Activated T-helper 2 cell treated with anti-CD3 and anti-CD28 coated beads, Interferon-gamma antibody, Interleukin-2, Interleukin-4, amounts not matched to agents 10 μg/mL and 5 μg/mL and 100 μg/mL, durations not matched to agents 14 hours and 24 hours and 36 hours (primary cell): ENCODE measurements at regions not wholly inside any gene's neighbourhood (a gene's known extent, or its start where the extent isn't known, plus 50 kb on each side); places are given as distances from the start of the nearest gene placed in this dataset.
"Not testable (repeated sequence)": the region's sequence is repeated elsewhere in the genome, so short reads cannot be mapped to it uniquely, and the experiment has no call there.

ENCODE experiments used
- DNase-seq: peaks from one replicate; pipeline ENCODE4 v3.0.0; 2021; ENCODE audit warnings: low spot score
- H3K27ac Mint-ChIP-seq: one replicate; pipeline ENCODE4 v1.8.0; 2021; ENCODE audit warnings: mixed read lengths
- H3K27me3 Mint-ChIP-seq: one replicate; pipeline ENCODE4 v1.8.0; 2021; ENCODE audit warnings: low read depth, mixed read lengths
- H3K36me3 Mint-ChIP-seq: one replicate; pipeline ENCODE4 v1.8.0; 2021; ENCODE audit warnings: low read depth, mixed read lengths
- H3K4me1 Mint-ChIP-seq: one replicate; pipeline ENCODE4 v1.8.0; 2021; ENCODE audit warnings: low read depth, mixed read lengths
- H3K4me3 Mint-ChIP-seq: one replicate; pipeline ENCODE4 v1.8.0; 2021; ENCODE audit warnings: low read depth, mild to moderate bottlenecking, moderate library complexity, mixed read lengths
- H3K9me3 Mint-ChIP-seq: one replicate; pipeline ENCODE4 v1.8.0; 2021; ENCODE audit warnings: mixed read lengths
- intact Hi-C: fragments of 100-400 bp; cut with micrococcal nuclease; formaldehyde crosslinking; loops from one replicate; pipeline ENCODE4 v1.15.1; 2023

DNA sequence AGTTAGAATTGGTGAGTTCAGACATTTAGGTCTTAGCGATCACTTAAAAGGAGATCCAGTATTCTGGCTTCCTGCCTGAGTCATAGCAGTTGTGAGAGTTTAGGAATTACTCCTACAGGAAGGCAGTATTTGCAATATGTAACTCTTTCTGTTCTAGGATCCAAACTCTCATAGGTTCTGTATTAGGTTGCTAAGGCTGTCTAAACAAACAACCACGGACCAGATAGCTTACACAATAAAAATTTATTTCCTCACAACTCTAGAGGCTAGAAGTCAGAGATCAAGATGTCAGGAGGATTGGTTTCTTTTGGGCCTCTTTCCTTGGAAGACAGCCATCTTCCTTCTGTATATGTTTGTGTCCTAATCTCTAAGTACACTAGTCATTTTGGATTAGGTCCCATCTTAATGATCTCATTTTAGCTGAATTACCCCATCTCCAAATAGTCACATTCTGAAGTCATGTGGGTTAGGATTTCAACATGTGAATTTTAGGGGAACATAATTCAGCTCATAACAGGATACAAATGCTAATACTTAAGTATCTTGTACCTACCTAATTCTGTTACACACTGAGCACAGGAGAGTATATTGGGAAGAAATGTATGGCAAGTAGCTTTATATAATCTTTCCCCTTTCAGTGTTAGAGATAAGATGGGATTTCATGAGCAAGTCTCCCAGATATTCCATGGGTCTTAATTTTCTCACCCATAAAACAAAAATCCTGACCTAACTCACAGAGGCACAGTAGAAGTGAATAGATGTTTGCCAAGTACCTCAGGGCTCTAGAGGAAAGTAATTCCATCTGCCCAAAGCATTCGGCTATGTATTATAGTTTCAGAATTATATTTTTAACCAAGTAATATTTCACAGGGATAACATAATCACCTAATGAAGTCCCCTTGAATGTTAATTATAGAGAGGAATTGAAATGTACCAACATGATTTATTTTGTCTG is 144.4 kb downstream of the PTBP2 start:
- Mint-ChIP-seq H3K9me3 (peaks cover 2% of the 10 kb centered on the region), H3K4me1 (no peaks in the 10 kb centered on the region), H3K36me3 (no peaks in the 10 kb centered on the region), H3K4me3 (no peak overlapping the region), H3K27ac (no peak overlapping the region), H3K27me3 (no peaks in the 10 kb centered on the region)
- no peak for DNase-seq
- intact Hi-C loops, result no loop called here

DNA sequence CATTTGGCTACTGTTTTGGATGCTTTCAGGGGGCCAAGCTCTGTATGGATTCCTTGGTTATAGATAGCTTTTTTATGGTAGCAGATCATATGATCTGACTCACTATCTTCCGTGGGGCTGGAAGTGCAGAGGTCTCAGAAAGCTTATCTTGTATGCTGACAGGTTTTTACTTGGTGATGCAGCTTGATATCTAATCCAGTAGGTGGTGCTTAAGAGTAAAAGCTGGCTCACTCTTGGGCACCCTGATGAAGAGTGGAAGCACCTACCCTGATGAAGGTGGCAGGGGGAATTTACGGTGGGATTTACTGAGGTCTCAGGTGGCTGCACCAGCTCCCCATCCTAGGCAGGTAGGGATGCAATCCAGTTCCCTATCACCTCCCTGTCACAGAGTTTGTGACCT is 151.2 kb downstream of the PTBP2 start:
- Mint-ChIP-seq H3K4me3 (no peak overlapping the region), H3K9me3 (peaks cover 22% of the 10 kb centered on the region), H3K4me1 (no peaks in the 10 kb centered on the region)

DNA sequence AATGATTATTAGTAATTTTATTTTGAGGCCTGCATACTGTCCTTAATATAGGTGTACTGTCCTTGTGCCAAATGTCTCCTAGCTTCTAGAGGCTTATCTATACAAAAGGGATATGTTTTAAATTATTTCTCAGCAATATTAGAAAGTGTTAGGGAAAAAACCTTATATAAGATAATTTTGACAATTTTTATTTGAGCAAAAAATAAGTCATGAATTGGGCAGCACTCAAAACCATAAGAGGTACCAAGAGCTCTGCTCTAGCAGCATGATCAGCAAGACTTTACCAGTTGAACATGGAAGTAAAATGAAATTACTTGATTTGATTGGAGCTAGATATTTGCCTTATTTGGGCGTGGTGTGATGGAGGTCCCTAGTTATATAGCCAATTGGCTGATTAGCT is 157.1 kb downstream of the PTBP2 start:
- intact Hi-C loops, result no loop called here
- H3K36me3 Mint-ChIP-seq, result no peaks in the 10 kb centered on the region
- no peaks in the 10 kb centered on the region for H3K27me3 Mint-ChIP-seq
- no peak overlapping the region for H3K27ac Mint-ChIP-seq
- no peak overlapping the region for H3K4me3 Mint-ChIP-seq
- no peak for DNase-seq
- H3K9me3 Mint-ChIP-seq, result peaks cover 3% of the 10 kb centered on the region
- H3K4me1 Mint-ChIP-seq, result no peaks in the 10 kb centered on the region

More for the DNA sequence above, 151.2 kb downstream of the PTBP2 start:
- H3K36me3 Mint-ChIP-seq, result no peaks in the 10 kb centered on the region
- intact Hi-C loops, result no loop called here
- no peak overlapping the region for H3K27ac Mint-ChIP-seq
- DNase-seq, result no peak
- no peaks in the 10 kb centered on the region for H3K27me3 Mint-ChIP-seq

DNA sequence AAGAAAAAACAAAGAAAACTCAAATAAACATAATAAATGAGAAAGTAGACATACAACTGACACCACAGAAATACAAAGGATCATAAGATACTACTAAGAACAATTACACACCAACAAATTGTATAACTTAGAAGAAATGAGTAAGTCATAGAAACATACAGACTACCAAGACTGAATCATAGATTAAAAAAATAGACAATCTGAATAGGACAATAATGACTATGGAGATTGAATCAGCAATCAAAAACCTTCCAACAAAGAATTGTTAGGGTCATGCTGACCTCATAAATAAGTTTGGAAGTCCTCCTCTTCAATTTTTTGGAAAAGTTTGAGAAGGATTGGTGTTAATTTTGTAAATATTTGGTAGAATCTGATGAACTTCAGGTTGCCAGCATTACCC is 159.0 kb downstream of the PTBP2 start:
- Mint-ChIP-seq H3K4me1 (no peaks in the 10 kb centered on the region), H3K9me3 (no peaks in the 10 kb centered on the region), H3K36me3 (no peaks in the 10 kb centered on the region), H3K27ac (no peak overlapping the region), H3K4me3 (no peak overlapping the region), H3K27me3 (no peaks in the 10 kb centered on the region)
- DNase-seq, result no peak
- intact Hi-C loops, result no loop called here

DNA sequence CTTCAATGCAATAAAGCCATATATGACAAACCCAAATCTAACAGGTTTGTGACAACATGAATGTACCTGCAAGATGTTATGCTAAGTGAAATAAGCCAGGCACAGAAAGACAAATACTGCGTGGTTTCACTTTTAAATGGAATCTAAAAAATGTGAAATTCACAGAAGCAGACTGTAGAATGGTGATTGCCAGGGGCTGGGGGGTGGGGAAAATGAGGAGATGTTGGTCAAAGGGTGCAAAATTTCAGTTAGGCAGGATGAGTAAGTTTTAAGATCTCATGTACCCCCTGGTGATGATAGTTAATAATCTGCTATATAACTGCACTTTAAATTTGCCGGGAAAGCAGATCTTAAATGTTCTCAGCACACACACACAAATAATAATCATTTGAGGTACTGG is 160.5 kb downstream of the PTBP2 start:
- intact Hi-C loops, result no loop called here
- H3K27me3 Mint-ChIP-seq, result no peaks in the 10 kb centered on the region
- H3K27ac Mint-ChIP-seq, result no peak overlapping the region
- no peaks in the 10 kb centered on the region for H3K36me3 Mint-ChIP-seq
- no peaks in the 10 kb centered on the region for H3K9me3 Mint-ChIP-seq
- no peak for DNase-seq
- H3K4me1 Mint-ChIP-seq, result no peaks in the 10 kb centered on the region
- no peak overlapping the region for H3K4me3 Mint-ChIP-seq

DNA sequence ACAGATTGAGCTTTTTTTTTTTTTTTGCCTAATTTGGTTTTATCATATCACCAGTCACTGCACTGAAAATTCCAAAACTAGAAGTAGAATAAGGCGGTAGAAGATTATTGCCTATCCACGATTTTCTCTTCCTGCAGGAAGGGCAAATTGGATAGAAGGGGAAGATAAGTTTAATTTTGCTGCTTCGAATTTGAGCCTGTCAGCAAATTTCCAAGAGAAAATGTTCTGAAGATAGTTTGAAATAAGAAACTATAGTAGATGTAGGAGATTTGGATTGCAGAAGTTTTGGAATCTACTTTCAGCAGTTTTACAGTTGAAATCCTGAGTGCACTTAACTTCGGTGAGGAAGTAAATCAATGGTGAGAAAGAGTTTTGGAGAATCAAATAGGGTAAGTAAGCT is 164.9 kb downstream of the PTBP2 start:
- DNase-seq, result no peak
- no peaks in the 10 kb centered on the region for H3K36me3 Mint-ChIP-seq
- intact Hi-C loops, result no loop called here
- H3K4me3 Mint-ChIP-seq, result no peak overlapping the region
- H3K4me1 Mint-ChIP-seq, result no peaks in the 10 kb centered on the region
- no peak overlapping the region for H3K27ac Mint-ChIP-seq
- H3K27me3 Mint-ChIP-seq, result no peaks in the 10 kb centered on the region
- H3K9me3 Mint-ChIP-seq, result no peaks in the 10 kb centered on the region

DNA sequence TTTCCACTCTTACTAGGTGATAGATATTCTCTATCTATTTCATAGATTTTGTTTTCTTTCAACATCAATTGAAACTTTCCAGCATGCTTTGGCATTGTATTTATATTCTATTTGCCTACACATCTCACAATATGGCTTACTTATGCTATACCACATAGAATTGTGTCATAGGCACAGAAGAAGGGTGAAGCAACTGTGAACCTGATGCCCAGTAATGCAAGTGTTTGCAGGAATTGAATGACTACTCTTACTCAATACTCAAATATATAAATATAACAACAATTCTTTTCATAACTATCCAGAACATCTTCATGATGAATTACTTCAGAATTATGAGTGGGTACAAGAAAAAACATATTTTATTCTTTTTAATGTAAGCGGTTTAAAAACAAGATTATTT is 165.9 kb downstream of the PTBP2 start:
- no peak overlapping the region for H3K27ac Mint-ChIP-seq
- no peaks in the 10 kb centered on the region for H3K4me1 Mint-ChIP-seq
- H3K9me3 Mint-ChIP-seq, result peaks cover 4% of the 10 kb centered on the region
- no peaks in the 10 kb centered on the region for H3K36me3 Mint-ChIP-seq
- H3K27me3 Mint-ChIP-seq, result no peaks in the 10 kb centered on the region
- intact Hi-C loops, result no loop called here
- DNase-seq, result no peak
- H3K4me3 Mint-ChIP-seq, result no peak overlapping the region

DNA sequence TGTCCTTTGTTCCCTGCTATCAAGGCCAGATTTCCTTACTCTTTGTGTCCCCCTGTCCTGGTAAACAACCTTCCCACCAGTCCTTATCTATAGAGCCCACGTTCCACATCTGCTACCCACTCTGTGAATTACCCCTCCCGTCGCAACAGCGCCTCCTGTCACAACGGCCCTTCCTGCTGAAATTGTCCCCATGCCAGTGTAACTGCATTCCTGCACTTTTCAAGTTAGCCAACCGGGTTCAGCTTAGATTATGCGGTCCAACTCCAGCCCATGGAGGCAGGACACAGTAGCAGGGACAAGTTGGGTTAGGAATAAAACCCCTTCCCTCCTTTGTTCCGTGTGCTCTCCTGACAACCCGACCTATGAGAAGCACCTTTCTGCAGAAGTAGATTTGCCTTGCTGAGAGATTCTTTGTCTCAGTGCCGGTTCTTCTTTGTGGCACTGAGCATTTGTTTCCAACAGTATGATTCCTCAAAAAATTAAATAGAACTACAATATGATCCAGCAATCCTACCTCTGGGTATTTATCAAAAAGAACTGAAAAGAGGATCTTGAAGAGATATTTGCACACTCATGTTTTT is 180.3 kb downstream of the PTBP2 start:
- Mint-ChIP-seq H3K27ac (no peak overlapping the region), H3K4me3 (no peak overlapping the region), H3K27me3 (no peaks in the 10 kb centered on the region), H3K9me3 (peaks cover 5% of the 10 kb centered on the region), H3K36me3 (no peaks in the 10 kb centered on the region), H3K4me1 (no peaks in the 10 kb centered on the region)
- DNase-seq, result no peak
- intact Hi-C loops, result no loop called here

DNA sequence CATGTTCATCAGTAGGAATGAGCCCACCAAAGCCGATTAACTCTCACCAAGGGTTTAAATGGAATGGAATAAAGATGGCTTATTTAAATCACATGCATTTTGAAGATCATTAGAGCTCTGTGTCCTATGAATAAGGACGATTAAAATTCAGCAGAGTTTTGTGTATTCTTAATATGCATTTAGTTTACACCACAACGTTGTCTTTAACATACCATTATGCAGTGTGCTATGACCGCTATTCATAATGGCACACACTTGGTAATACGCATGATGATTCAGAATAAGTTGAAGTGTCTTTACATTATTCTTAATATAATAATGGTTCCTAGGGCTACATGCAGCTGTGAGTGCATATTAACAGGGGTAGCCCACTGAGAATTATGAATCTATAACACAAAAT is 190.7 kb downstream of the PTBP2 start:
- H3K27ac Mint-ChIP-seq, result no peak overlapping the region
- no peaks in the 10 kb centered on the region for H3K36me3 Mint-ChIP-seq
- no peak overlapping the region for H3K4me3 Mint-ChIP-seq
- intact Hi-C loops, result no loop called here
- no peaks in the 10 kb centered on the region for H3K4me1 Mint-ChIP-seq
- H3K9me3 Mint-ChIP-seq, result no peaks in the 10 kb centered on the region
- no peaks in the 10 kb centered on the region for H3K27me3 Mint-ChIP-seq
- no peak for DNase-seq

DNA sequence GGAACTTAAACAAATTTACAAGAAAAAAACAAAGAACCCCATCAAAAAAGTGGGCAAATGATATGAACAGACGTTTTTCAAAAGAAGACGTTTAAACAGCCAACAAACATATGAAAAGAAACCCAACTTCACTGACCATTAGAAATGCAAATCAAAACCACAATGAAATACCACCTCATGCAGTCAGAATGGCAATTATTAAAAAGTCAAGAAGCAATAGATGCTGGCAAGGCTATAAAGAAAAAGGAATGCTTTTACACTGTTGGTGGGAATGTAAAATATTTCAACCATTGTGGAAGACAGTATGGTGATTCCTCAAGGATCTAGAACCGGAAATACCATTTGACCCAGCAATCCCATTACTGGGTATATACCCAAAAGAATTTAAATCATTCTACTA is 194.1 kb downstream of the PTBP2 start:
- DNase-seq, H3K36me3 Mint-ChIP-seq, H3K4me3 Mint-ChIP-seq, H3K9me3 Mint-ChIP-seq, H3K27ac Mint-ChIP-seq, intact Hi-C loops, H3K27me3 Mint-ChIP-seq, H3K4me1 Mint-ChIP-seq: not testable (repeated sequence)

DNA sequence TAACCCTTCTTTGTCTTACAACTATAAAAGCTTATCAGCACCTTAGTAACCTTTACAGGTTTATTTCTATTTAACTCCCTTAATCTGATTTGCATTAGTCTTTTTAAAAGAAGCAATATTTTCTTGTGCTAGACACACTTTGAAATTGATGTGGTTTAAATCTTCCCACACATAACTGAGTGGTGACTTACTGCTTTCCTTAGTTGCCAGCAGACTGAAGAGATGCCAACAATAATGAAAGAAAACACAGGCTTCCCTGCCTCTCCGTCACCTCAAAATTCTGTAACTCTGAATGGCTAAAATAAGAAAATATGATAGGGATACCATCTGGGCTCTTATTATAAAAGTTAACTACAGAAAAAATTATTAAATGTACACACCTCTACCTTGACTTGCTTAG is 196.8 kb downstream of the PTBP2 start:
- Mint-ChIP-seq H3K4me1 (no peaks in the 10 kb centered on the region), H3K9me3 (peaks cover 6% of the 10 kb centered on the region), H3K27me3 (no peaks in the 10 kb centered on the region), H3K27ac (no peak overlapping the region), H3K36me3 (no peaks in the 10 kb centered on the region), H3K4me3 (no peak overlapping the region)
- no peak for DNase-seq
- intact Hi-C loops, result no loop called here

DNA sequence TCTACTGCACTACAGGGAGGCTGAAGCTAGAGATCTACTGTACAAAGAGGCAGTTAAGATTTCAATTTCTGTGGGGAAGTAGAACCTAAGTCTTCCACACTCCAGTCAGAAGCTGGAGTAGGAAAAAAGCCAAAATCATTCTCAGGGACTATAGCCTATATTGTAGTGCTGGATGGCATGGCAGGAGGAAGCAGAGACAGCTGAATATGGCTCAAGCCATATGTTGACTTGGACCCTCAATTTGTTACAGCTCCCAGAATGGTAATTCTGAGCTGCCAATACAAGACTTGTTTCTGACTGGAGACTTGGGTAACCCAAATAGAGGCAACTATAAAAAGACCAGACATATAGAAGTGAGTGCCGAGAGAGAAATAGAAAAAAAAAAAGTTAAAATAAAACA is 200.6 kb downstream of the PTBP2 start:
- Mint-ChIP-seq H3K27ac (no peak overlapping the region), H3K27me3 (no peaks in the 10 kb centered on the region), H3K4me3 (no peak overlapping the region), H3K9me3 (peaks cover 16% of the 10 kb centered on the region), H3K36me3 (no peaks in the 10 kb centered on the region), H3K4me1 (no peaks in the 10 kb centered on the region)
- DNase-seq, result no peak
- intact Hi-C loops, result no loop called here

DNA sequence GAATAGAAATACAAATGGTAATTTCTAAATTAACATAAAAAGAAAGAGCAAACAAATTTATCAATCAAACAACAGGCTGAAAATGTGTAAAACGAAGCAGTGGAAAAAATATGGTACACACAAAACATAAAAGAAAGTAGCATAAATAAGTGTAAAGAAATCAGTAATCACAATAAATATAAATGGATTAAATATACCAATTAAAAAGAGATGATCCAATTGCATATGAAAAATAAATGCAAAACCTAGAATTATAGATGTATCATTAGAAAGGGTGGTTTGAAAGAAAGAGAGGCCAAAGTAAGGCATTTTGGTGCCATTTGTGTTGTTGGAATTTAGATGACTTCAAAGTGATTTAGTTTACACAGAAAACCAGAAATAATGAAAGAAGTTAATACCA is 202.2 kb downstream of the PTBP2 start:
- Mint-ChIP-seq H3K9me3 (peaks cover 16% of the 10 kb centered on the region), H3K36me3 (no peaks in the 10 kb centered on the region), H3K4me3 (no peak overlapping the region), H3K27ac (no peak overlapping the region), H3K27me3 (no peaks in the 10 kb centered on the region), H3K4me1 (no peaks in the 10 kb centered on the region)
- DNase-seq, result no peak
- intact Hi-C loops, result no loop called here
